SK-N-MC (cell line): ENCODE measurements at regions not wholly inside any gene's neighbourhood (a gene's known extent, or its start where the extent isn't known, plus 50 kb on each side); places are given as distances from the start of the nearest gene placed in this dataset.

Experiments
- EZH2 ChIP-seq: fragments of 200-600 bp; sonication (generic); IDR thresholded peaks from one replicate; pipeline ENCODE4 v1.6.1; 2017; ENCODE audit warnings: antibody characterized with exemption
- FOXP2 ChIP-seq: optimal IDR thresholded peaks from 2 replicates; pipeline ENCODE3; 2011; ENCODE audit warnings: mild to moderate bottlenecking, moderate library complexity; ENCODE audit not compliant: insufficient read depth; ENCODE audit errors: extremely low read length, control extremely low read depth
- POLR2AphosphoS5 ChIP-seq: IDR thresholded peaks from 2 replicates; pipeline ENCODE4 v1.6.1; 2012; ENCODE audit warnings: mild to moderate bottlenecking, low read depth, low read length, borderline replicate concordance

- TF ChIP-seq EZH2: no peak
- no peak for TF ChIP-seq FOXP2
- TF ChIP-seq POLR2AphosphoS5: no peak
These were observed 584.5 kb upstream of the CCDC54 start for GRCh38 chr3:106792716-106793115.
